Right ventricle myocardium inferior (tissue), 1 donor: ENCODE measurements at regions not wholly inside any gene's neighbourhood (a gene's known extent, or its start where the extent isn't known, plus 50 kb on each side); places are given as distances from the start of the nearest gene placed in this dataset.
"Not testable (repeated sequence)": the region's sequence is repeated elsewhere in the genome, so short reads cannot be mapped to it uniquely, and the experiment has no call there.

Experiments used
- ATAC-seq: fragments of 200-7000 bp; cut with Tn5 transposase; one replicate; pipeline ENCODE4 v1.9.1; 2020; ENCODE audit warnings: mild to moderate bottlenecking, moderate library complexity
- DNase-seq: peaks from one replicate; pipeline ENCODE4 v3.0.0; 2021; ENCODE audit errors: missing footprints
- intact Hi-C: fragments of 100-400 bp; cut with DNase I; formaldehyde crosslinking; loops from one replicate; pipeline ENCODE4 v1.11.0; 2022
- donor health status: DM: no; HTN: yes; CAD: no; lungs with severe emphysema.

- intact Hi-C loops = no loop called here
- ATAC-seq (no peak), DNase-seq (peak; percentile 23)
Measured at GRCh38 chr2:128604045-128604444, 285.4 kb upstream of the HS6ST1 start.

DNA sequence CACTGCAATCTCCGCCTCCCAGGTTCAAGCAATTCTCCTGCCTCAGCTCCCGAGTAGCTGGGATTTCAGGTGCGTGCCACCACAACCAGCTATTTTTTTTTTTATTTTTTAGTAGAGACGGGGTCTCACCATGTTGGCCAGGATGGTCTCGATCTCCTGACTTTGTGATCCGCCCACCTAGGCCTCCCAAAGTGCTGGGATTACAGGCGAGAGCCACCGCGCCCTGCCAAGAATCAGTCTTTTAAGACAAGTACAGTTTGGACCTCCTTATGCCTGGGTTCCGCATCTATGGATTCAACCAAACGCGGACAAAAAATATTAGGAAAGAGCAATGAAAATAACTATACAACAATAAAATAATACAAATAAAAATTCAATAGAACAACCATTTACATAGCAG is 285.9 kb upstream of the HS6ST1 start:
- intact Hi-C loops, DNase-seq, ATAC-seq: not testable (repeated sequence)

- DNase-seq (peak; percentile 46), ATAC-seq (no peak)
- intact Hi-C loops = no loop called here
Measured at GRCh38 chr2:128605421-128605820, 286.8 kb upstream of the HS6ST1 start.

DNA sequence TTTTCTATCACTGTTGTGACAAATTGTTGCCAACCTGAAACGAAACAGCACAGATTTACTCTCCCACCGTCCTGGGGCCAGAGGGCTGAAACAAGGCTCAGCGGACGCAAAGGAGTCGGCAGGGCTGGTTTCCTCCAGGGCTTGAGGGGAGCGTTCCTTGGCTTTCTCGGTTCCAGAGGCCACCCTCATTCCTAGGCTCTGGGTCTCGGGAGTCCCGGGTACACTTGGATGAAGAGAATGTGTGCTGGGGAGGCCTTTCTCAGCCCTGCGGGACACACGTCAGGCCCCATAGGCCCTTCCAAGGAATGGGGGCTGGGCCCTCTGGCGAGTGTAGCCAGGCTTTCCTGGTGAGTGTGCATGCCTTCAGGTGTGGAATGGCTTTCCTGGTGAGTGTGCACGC is 287.3 kb upstream of the HS6ST1 start:
- DNase-seq (peak; percentile 26), ATAC-seq (no peak)
- intact Hi-C loops = no loop called here

DNA sequence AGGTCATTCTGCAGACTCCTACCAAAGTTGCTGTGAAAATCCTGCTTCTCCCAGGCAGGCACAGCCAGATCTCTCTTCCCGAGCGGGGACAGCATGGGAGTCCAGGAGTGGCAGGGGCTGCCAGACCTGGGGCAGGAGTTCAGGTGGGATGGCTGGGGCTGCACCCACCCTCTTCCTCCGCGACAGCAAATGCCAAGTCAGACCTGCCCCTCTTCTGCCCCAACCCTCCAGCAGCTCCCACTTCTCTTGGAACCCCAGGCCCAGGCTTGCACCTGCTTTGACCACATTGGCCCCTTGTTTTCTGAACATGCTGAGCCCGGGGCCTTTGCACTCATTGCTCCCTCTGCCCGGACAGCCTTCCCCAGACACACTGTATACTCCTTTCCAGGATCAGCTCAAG is 288.2 kb upstream of the HS6ST1 start:
- DNase-seq = peak; percentile 43
- intact Hi-C loops = no loop called here
- no peak for ATAC-seq

- intact Hi-C loops = no loop called here
- DNase-seq (no peak), ATAC-seq (no peak)
Measured at GRCh38 chr2:128607440-128607839, 288.8 kb upstream of the HS6ST1 start.

- no peak for ATAC-seq
Measured at GRCh38 chr2:128607911-128608506, 289.3 kb upstream of the HS6ST1 start.

GRCh38 chr2:128608921-128609880 is 290.5 kb upstream of the HS6ST1 start:
- DNase-seq = peak; percentile 55
- no peak for ATAC-seq
- intact Hi-C loops = no loop called here

More at GRCh38 chr2:128607911-128608506, 289.3 kb upstream of the HS6ST1 start:
- intact Hi-C loops = no loop called here
- DNase-seq = peak; percentile 32

- no peak for DNase-seq
- intact Hi-C loops = no loop called here
- no peak for ATAC-seq
Measured at GRCh38 chr2:128610496-128610895, 291.8 kb upstream of the HS6ST1 start.

DNA sequence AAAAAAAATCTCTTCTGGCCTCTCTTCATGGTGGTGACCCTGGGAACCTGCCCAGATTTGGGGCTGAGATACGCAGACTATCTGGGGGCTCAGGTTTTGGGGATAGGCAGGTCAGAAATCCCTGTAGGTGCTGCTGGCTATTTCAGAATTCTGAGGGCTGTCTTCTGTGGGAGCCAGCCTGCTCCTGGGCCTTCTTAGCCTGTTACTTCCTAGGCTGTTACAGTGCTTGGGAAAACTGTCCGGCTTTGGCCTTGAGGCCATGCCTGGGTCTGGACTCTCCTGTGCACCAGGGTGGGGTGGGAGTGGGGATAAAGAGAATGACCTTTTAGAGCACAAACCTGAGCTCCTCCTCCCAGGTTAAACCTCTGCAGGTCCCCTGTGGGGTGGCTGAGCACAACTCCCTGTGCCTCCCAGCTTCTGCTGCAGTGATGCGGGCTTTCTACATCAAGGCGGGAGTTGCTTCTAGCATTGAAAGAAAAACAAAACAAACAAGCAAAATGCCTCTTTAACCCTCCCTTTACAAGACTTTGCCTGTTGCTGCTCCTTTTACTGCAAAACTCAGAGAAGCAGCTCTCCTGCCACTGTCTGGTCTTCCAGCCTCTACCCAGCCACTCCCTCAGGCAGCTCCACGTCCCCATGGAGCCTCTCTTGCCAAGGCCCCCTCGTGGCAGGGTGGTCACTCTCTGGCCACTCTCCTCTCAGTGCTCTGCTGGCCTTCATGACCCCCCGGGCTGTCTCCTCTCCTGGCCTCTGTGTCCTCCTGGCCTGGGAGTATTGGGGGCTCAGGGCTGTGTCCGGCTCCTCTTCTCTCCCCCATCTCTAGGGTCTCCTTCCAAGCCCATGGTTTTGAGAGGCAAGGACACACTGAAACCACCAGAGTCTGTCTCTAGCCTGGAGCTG is 293.0 kb upstream of the HS6ST1 start:
- intact Hi-C loops = no loop called here
- ATAC-seq = no peak
- no peak for DNase-seq

GRCh38 chr2:128612628-128613027 is 294.0 kb upstream of the HS6ST1 start:
- intact Hi-C loops = no loop called here
- DNase-seq = no peak
- no peak for ATAC-seq

GRCh38 chr2:128613351-128613750 is 294.7 kb upstream of the HS6ST1 start:
- ATAC-seq = no peak
- intact Hi-C loops = no loop called here
- no peak for DNase-seq

- DNase-seq = no peak
- no peak for ATAC-seq
- intact Hi-C loops = no loop called here
Measured at GRCh38 chr2:128613876-128614275, 295.2 kb upstream of the HS6ST1 start.

DNA sequence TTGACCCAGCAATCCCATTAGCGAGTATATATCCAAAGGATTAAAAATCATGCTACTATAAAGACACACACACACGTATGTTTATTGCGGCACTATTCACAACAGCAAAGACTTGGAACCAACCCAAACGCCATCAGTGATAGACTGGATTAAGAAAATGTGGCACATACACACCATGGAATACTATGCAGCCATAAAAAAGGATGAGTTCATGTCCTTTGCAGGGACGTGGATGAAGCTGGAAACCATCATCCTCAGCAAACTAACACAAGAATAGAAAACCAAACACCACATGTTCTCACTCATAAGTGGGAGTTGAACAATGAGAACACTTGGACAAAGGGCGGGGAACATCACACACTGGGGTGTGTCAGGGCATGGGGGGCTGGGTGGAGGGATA is 296.2 kb upstream of the HS6ST1 start:
- intact Hi-C loops, ATAC-seq, DNase-seq: not testable (repeated sequence)

GRCh38 chr2:128615571-128615970 is 296.9 kb upstream of the HS6ST1 start:
- ATAC-seq (no peak), DNase-seq (no peak)
- intact Hi-C loops = no loop called here

GRCh38 chr2:128617029-128617590 is 298.4 kb upstream of the HS6ST1 start:
- DNase-seq = no peak
- no peak for ATAC-seq
- intact Hi-C loops = no loop called here

DNA sequence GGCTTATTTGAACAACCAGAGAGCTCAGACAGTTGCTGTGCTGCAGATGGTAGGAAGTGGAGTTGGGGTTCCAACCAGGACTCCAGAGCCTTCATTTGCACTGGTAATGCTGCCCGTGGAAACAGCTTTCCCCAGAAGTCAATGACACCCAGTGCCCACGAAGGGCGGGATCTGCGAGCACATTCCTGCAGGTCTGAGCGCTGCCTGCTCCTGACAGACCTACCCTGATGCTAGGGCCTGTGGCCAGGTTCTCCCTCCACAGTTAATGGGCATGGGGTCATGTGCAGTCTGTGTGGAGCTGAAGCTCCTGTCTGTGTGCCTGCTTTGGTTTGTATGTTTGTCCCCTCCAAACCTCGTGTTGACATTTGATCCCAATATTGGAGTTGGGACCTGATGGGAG is 299.0 kb upstream of the HS6ST1 start:
- intact Hi-C loops = no loop called here
- DNase-seq = no peak
- ATAC-seq = no peak

GRCh38 chr2:128618642-128619041 is 300.0 kb upstream of the HS6ST1 start:
- intact Hi-C loops = no loop called here
- DNase-seq (no peak), ATAC-seq (no peak)
